Cardiac septum (tissue), 1 donor: ENCODE measurements at regions not wholly inside any gene's neighbourhood (a gene's known extent, or its start where the extent isn't known, plus 50 kb on each side); places are given as distances from the start of the nearest gene placed in this dataset.
"Not testable (repeated sequence)": the region's sequence is repeated elsewhere in the genome, so short reads cannot be mapped to it uniquely, and the experiment has no call there.

Source experiments
- DNase-seq: peaks from one replicate; pipeline ENCODE4 v3.0.0-alpha.2; 2020; ENCODE audit warnings: low spot score
- intact Hi-C: fragments of 100-400 bp; cut with DNase I; formaldehyde crosslinking; loops from one replicate; pipeline ENCODE4 v1.14.0; 2022
- donor health status: DM: no; HTN: no; CAD: no.

- intact Hi-C loops = no loop called here
- DNase-seq = no peak
Measured at GRCh38 chr7:81183326-81183725, 264.5 kb upstream of the SEMA3C start.

GRCh38 chr7:81182056-81182455, 263.2 kb upstream of the SEMA3C start:
- DNase-seq, intact Hi-C loops: not testable (repeated sequence)

GRCh38 chr7:81181066-81181465, 262.2 kb upstream of the SEMA3C start:
- intact Hi-C loops = no loop called here
- DNase-seq = no peak

DNA sequence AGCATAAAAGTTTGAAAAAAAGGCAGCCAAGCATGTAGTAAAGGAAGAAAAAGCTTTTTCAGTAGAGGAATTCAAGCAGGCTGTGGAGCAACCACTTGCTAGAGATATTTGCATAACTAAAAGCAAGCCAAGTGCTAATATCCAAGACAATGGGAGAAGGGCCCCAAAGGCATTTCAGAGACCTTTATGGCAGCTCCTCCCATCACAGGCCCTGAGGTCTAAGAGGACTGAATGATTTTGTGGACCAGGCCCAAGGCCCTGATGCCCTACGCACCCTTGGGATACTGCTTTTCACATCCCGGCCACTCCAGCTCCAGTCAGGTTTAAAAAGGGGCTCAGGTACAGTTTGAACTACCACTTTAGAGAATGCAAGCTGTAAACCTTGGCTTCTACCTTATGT, 261.7 kb upstream of the SEMA3C start:
- intact Hi-C loops = no loop called here
- DNase-seq = no peak

GRCh38 chr7:81175275-81175940, 256.6 kb upstream of the SEMA3C start:
- DNase-seq = no peak
- intact Hi-C loops = no loop called here

DNA sequence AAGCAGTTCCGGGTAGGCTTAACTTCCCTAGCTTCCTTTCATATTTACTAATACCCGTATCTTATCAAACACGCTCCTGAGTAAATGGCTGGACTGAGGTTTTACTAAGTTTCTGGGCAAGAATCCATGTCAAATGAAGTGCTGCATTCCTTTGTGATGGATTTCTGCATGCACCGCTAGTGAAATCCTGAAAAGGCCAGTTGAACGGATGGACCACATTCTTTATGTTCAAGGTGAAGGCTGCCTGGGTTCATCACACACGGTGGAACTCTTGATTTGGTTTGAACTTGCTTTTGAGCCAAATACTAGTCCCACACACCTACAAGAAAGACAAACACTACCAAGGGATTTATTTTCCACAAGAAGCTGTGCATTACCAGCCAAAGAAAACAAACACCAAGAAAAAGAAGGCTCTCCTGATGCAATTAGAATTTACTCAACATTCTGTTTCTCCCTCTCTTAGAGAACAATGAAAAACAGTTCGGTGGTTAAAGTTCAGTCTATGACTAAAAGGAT, 255.0 kb upstream of the SEMA3C start:
- no peak for DNase-seq
- intact Hi-C loops = no loop called here

GRCh38 chr7:81170291-81170690, 251.4 kb upstream of the SEMA3C start:
- no peak for DNase-seq
- intact Hi-C loops = no loop called here

GRCh38 chr7:81167934-81168333, 249.1 kb upstream of the SEMA3C start:
- intact Hi-C loops = no loop called here
- no peak for DNase-seq

DNA sequence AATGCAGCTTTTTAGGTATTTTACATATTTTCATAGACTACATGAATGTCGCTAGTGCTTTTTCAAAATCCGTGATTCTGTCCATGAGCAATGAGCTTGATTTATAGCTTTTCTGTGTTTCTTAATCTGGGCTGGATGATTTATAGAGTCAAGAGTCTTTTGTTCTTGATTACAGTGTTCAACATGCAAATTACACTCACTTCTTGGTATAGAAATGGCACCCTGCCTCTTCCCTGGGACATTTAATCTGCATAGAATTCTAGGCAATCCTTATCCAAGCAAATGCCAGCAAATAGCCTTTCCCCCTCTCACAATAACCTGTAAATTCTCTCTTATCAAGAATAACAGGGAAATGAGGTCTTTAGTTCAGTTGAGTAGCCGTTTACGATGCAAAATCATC, 246.2 kb upstream of the SEMA3C start:
- intact Hi-C loops = no loop called here

DNA sequence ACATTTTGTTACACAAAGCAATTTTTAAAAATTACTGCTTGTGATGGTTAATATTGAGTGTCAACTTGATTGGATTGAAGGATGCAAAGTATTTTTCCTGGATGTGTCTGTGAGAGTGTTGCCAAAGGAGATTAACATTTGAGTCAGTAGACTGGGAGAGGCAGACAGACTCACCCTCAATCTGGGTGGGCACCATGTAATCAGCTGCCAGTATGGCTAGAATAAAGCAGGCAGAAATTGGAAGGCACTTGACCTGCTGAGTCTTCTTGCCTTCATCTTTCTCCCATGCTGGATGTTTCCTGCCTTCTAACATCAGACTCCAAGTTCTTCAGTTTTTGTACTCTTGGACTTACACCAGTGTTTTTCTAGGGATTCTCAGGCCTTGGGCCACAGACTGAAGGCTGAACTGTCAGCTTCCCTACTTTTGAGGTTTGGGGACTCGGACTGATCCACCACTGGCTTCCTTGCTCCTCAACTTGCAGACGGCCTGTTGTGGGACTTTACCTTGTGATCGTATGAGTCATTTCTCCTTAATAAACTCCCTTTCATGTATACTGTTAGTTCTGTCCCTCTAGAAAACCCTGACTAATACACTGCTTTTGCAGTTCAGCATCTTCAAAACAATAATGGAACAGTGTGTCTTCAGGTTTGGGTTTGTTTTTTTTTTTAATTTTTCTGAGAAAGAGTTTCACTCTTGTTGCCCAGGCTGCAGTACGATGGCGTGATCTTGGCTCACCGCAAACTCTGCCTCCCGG, 244.1 kb upstream of the SEMA3C start:
- DNase-seq = no peak
- intact Hi-C loops = no loop called here

More for the DNA sequence above, 246.2 kb upstream of the SEMA3C start:
- DNase-seq = no peak

DNA sequence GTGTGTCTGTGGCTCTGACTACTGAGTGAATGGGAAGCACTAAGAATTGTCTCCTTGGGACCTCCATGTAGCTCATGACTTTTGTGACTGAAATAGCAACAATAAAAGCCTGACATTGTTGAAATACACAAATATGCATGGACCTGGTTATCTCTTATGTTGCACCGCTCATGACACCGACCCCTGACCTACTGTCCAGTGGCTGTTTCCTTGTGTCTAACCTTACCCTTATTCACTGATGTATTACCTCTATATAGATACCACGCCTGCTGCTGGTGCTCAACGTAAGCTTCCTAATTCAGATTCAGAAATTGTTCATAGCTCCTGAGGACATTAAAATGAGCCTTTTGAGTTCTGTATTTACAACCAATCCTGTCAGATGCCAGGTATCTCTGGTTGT, 243.4 kb upstream of the SEMA3C start:
- intact Hi-C loops = no loop called here
- no peak for DNase-seq

DNA sequence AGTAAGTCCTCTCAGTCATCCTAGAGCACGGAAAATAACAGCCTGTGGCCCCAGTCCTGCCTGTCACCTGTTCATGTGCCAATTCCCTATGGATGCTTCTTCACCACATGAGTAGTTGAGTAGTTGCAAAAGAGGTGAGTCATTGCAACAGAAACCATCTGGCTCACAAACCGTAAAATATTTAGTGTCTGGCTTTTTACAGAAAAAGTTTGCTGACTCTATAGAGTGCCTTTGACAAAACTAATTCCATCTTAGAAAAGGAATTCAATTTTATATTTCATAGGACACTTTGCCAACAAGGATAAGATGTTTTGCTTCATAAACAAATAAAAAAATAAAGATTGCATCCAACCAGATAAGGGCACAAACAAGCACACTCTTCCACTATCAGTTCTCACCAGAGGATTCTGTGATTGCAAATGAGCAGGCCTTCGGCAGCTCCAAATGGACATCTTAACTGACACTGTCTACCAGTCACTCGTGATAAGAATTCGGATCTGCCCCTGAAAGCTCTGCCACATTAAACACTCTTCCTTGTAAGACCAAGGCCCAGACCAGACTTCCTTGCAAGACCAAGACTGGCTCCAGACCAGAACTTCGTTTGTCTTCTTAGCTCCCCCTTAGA, 242.7 kb upstream of the SEMA3C start:
- no peak for DNase-seq
- intact Hi-C loops = no loop called here

DNA sequence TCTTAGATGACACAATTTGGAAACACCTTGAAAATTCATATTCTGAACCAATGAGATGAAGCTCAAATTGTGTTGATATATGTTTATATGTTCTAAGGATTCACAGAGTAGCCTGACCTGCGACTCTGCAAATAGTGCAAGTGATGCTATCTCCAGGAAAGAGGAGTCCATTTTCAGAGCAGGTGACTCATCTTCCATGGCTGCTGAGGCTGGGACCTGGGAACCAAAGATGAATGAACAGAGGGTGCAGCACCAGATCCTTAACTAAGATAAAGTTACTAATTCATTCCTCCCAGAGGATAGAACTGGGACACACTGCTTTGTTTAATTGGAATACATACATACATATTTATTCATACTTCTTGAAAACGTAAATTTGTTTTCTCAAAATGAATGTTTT, 240.6 kb upstream of the SEMA3C start:
- no peak for DNase-seq
- intact Hi-C loops = no loop called here

- DNase-seq = no peak
- intact Hi-C loops = no loop called here
Measured at GRCh38 chr7:81158189-81158588, 239.3 kb upstream of the SEMA3C start.

DNA sequence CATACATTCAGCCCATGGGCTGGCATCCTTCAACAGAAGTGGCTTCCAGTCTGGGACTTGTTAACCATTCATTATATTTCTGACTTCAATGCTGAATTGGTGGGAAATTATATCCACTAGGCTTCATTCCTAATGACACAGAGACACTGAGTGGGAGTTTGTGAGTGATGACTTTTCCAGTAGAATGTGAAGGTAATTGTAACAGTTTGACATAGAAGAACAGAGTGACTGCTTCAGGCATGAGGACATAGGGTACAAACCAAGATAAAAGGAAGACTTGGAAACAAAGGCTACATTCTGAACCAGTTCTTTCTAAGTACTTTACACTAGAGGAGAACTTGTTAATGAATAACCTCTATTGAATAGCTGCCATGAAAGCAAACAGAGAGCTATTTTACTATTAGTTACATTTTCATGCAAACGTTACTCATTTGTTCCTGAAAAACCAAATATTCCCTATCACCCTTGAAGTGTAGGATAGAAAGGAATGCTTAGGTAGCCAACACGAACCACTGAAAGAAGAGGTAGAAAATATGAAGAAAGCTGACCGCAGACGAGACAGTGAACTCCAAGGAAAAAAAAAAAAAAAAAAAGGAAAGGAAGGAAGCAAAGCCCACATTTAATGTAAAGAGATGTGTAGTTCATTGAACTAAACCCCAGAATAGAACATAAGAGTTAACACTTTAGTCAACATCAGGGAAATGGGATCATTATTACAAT, 237.0 kb upstream of the SEMA3C start:
- DNase-seq = no peak
- intact Hi-C loops = no loop called here

GRCh38 chr7:81154565-81154964, 235.7 kb upstream of the SEMA3C start:
- no peak for DNase-seq
- intact Hi-C loops = no loop called here

DNA sequence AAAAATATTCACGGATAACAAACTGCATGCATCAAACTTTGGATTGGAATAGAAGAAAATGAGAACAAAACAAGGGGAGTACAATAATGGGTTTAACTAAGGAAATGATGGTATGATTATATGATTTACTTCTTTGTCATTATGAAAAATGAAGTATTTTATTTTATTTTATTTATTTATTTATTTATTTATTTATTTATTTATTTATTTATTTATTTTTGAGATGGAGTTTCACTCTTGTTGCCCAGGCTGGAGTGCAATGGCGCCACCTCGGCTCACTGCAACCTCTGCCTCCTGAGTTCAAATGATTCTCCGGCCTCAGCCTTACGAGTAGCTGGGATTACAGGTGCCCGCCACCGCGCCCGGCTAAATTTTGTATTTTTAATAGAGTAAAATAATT, 234.1 kb upstream of the SEMA3C start:
- intact Hi-C loops, DNase-seq: not testable (repeated sequence)

GRCh38 chr7:81150951-81151361, 232.1 kb upstream of the SEMA3C start:
- intact Hi-C loops = no loop called here
- DNase-seq = no peak

DNA sequence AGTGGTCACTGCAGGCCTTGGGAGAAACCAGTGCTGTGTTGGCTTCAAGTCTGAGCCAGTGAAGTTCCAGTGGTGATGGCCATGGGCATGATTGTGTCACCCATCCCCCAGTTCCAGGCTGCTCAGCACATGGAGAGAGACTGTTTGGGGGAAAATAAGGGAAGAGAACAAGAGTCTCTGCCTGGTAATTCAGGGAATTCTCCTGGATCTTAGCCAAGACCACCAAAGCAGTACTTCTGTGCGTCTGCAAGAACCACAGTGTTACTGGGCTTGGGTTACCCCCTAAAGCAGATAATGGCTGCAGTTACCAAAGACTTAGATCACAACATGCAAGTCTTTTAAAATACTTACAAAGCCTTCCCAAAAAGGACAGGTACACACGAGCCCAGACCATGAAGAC, 225.0 kb upstream of the SEMA3C start:
- intact Hi-C loops = no loop called here
- no peak for DNase-seq
